ENCODE measurements at regions not wholly inside any gene's neighbourhood (a gene's known extent, or its start where the extent isn't known, plus 50 kb on each side); places are given as distances from the start of the nearest gene placed in this dataset.

DNA sequence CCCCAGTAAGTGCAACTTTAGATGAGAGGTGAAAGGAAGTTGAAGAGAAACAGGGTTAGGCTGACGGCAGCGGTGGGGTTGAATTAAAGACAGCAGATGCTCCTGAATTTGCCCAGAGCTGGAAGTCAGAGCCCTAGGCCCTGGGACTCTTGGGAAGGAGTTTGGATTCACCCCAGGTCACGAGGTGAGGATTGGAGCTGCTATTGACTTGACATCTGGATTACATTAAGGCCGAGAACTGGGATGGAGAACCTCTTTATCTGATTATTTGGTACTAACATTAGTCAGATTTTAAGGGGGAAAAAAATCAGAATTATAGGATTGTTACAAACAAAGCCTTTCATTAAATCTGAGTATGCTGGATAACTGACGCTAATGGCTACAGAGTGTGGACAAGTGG is 367.2 kb downstream of the ZNF536 start:
- no peaks in the 10 kb centered on the region for H3K9me3 ChIP-seq
- no peaks in the 10 kb centered on the region for H3K36me3 ChIP-seq
- no peak overlapping the region for H3K4me3 ChIP-seq
- no peak for ATAC-seq
- no peaks in the 10 kb centered on the region for H3K4me1 ChIP-seq
- H3K27ac ChIP-seq, result no peak overlapping the region
- H3K27me3 ChIP-seq, result peaks cover 23% of the 10 kb centered on the region
- TF ChIP-seq POLR2AphosphoS5 (IDR thresholded peaks at IDR 0.05) (no peak), EP300 (IDR thresholded peaks at IDR 0.05) (no peak), POLR2A (IDR thresholded peaks at IDR 0.05) (no peak)
- TF ChIP-seq, protein P1, sequence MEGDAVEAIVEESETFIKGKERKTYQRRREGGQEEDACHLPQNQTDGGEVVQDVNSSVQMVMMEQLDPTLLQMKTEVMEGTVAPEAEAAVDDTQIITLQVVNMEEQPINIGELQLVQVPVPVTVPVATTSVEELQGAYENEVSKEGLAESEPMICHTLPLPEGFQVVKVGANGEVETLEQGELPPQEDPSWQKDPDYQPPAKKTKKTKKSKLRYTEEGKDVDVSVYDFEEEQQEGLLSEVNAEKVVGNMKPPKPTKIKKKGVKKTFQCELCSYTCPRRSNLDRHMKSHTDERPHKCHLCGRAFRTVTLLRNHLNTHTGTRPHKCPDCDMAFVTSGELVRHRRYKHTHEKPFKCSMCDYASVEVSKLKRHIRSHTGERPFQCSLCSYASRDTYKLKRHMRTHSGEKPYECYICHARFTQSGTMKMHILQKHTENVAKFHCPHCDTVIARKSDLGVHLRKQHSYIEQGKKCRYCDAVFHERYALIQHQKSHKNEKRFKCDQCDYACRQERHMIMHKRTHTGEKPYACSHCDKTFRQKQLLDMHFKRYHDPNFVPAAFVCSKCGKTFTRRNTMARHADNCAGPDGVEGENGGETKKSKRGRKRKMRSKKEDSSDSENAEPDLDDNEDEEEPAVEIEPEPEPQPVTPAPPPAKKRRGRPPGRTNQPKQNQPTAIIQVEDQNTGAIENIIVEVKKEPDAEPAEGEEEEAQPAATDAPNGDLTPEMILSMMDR (IDR thresholded peaks at IDR 0.05), result no peak
- 53 to 85% methylated on average over 2 to 5 of the region's 5 CpGs for WGBS, 2 donors (ENCODE audit: low coverage in 1 of 2)

DNA sequence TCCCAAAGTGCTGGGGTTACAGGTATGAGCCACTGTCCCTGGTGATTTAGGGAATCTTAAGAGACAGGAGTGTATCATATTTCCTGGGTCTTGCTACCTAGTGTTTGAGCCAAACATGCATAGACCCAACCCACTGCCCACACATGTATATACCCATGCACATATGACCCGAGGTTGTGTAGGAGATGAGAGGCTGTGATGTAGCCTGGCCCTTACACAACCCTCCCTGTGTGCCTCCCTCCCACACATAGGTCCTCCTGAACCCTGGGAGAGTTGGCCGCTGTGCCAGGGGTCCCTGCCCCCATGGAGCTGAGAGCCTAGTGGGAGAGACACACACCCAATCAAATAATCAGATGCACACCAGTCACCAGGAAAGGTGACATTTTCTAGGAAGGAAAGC is 365.9 kb downstream of the ZNF536 start:
- ATAC-seq, result no peak
- no peaks in the 10 kb centered on the region for H3K4me1 ChIP-seq

DNA sequence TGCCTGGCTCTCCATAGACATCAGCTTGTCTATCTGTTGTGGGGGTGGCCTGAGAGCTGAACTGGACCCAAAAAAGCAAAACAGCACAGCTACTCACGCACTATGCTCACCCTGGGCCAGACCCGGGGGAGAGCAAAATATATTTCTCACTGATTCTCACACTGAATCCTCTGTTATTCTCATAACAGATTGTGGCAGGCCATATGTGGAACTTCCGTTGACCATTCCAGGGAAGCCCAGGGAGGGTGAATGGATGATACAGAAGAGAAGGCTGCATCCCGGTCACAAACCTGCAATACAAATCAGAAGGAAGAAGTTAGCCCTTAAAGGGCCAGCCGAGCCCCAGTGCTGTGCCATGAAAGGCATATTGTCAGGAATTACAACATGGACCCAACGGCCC is 362.5 kb downstream of the ZNF536 start:
- TF ChIP-seq, protein P1 (IDR thresholded peaks at IDR 0.05), result no peak
- TF ChIP-seq POLR2A (IDR thresholded peaks at IDR 0.05) (no peak), EP300 (IDR thresholded peaks at IDR 0.05) (no peak), POLR2AphosphoS5 (IDR thresholded peaks at IDR 0.05) (no peak)
- ATAC-seq, result no peak
- Histone ChIP-seq H3K9me3 (no peaks in the 10 kb centered on the region), H3K27me3 (no peaks in the 10 kb centered on the region), H3K27ac (no peak overlapping the region), H3K4me3 (no peak overlapping the region), H3K36me3 (no peaks in the 10 kb centered on the region), H3K4me1 (no peaks in the 10 kb centered on the region)
- WGBS, 2 donors (ENCODE audit: low coverage in 1 of 2), result 20 to 25% methylated on average over 2 of the region's 6 CpGs

More for the DNA sequence above, 365.9 kb downstream of the ZNF536 start:
- Histone ChIP-seq H3K27ac (no peak overlapping the region), H3K36me3 (no peaks in the 10 kb centered on the region), H3K9me3 (no peaks in the 10 kb centered on the region), H3K27me3 (peaks cover 12% of the 10 kb centered on the region), H3K4me3 (no peak overlapping the region)
- no peak for TF ChIP-seq POLR2A (IDR thresholded peaks at IDR 0.05)
- TF ChIP-seq EP300 (IDR thresholded peaks at IDR 0.05), result no peak
- TF ChIP-seq, protein P1 (IDR thresholded peaks at IDR 0.05), result no peak
- TF ChIP-seq POLR2AphosphoS5 (IDR thresholded peaks at IDR 0.05), result no peak
- no CpG with 5 or more reads among the region's 2 CpGs for WGBS, 2 donors (ENCODE audit: low coverage in 1 of 2)

DNA sequence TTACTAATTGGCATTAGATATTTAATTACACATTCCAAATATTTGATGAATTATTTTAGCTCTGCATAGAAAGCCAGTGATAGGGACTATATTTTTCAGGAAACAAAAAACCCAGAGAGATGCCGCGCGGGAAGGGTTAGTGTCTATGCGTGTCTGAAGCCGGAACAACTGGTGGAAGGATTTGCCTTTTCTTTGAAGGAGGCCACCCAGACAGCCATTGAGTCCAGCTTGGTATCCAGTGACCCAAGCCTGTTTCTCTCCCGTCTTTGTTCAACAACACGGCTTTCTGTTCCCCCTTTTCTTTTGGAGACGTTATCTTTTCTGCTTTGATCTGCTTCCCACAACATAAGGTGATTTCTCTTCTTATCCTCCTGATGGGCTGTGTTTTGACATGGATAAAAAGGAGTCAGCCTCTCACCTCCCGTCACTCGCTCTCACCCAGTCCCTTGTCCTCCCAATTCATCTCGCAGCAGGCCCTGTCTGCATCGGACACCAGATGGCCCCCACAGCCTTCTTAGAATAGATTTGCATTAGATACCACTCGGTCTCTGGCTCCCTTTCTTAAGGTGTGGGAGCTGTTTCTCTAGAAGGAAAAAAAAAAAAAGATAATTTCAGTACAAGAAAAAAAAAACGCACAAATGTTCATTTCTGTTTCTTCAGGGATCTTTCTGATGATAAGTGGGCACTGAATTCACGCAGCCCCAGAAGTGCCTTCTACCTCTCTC is 361.8 kb downstream of the ZNF536 start:
- no peak for TF ChIP-seq POLR2AphosphoS5 (IDR thresholded peaks at IDR 0.05)
- TF ChIP-seq, protein P1 (IDR thresholded peaks at IDR 0.05), result no peak
- TF ChIP-seq EP300 (IDR thresholded peaks at IDR 0.05), result no peak
- TF ChIP-seq POLR2A (IDR thresholded peaks at IDR 0.05), result no peak
- Histone ChIP-seq H3K36me3 (no peaks in the 10 kb centered on the region), H3K4me1 (no peaks in the 10 kb centered on the region), H3K4me3 (no peak overlapping the region), H3K9me3 (no peaks in the 10 kb centered on the region), H3K27me3 (no peaks in the 10 kb centered on the region), H3K27ac (no peak overlapping the region)
- WGBS, 2 donors (ENCODE audit: low coverage in 1 of 2), result 71 to 79% methylated on average over 13 to 15 of the region's 15 CpGs
- ATAC-seq, result no peak

DNA sequence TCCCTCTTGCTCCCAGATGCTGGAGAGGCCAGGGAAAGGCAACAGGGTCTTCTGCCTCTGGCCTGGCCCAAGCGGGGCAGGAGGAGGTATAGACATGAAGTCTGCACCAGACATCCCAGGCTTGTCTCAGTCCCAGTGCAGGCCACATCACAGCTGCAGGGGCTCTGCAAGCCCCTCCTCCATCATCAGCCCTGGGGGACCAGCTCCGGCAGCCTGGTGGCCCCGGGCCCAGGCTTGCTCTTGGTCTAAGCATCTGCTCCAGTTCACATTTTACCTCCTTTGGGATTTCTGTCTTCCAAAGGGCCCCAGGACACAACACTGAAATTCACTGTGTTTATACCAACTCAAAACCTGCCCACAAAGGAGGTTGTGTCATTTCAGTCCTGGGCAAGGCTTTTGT is 359.4 kb downstream of the ZNF536 start:
- TF ChIP-seq, protein P1 (IDR thresholded peaks at IDR 0.05), result no peak
- no peak for TF ChIP-seq POLR2AphosphoS5 (IDR thresholded peaks at IDR 0.05)
- TF ChIP-seq EP300 (IDR thresholded peaks at IDR 0.05), result no peak
- TF ChIP-seq POLR2A (IDR thresholded peaks at IDR 0.05), result no peak
- H3K36me3 ChIP-seq, result no peaks in the 10 kb centered on the region
- no peak overlapping the region for H3K4me3 ChIP-seq
- no peaks in the 10 kb centered on the region for H3K9me3 ChIP-seq
- H3K4me1 ChIP-seq, result no peaks in the 10 kb centered on the region
- no peaks in the 10 kb centered on the region for H3K27me3 ChIP-seq
- no CpG with 5 or more reads among the region's 3 CpGs for WGBS, 2 donors (ENCODE audit: low coverage in 1 of 2)
- no peak for ATAC-seq
- H3K27ac ChIP-seq, result no peak overlapping the region

All from gastroesophageal sphincter (tissue), 4 donors.